Activated CD8-positive, alpha-beta memory T cell treated with anti-CD3 and anti-CD28 coated beads, Interleukin-2, amount 10 ng/mL, durations not matched to agents 7 days and 5 days (primary cell): ENCODE measurements at regions not wholly inside any gene's neighbourhood (a gene's known extent, or its start where the extent isn't known, plus 50 kb on each side); places are given as distances from the start of the nearest gene placed in this dataset.

Experiments used
- ATAC-seq: fragments of 150-1000 bp; cut with Tn5 transposase; one replicate; pipeline ENCODE4 v1.10.0; 2021; ENCODE audit warnings: moderate library complexity
- CTCF ChIA-PET: fragments of 350-600 bp; sonication (Branson Sonifier 250); formaldehyde crosslinking; loops from one replicate; lab custom pipeline; 2021; ENCODE audit warnings: antibody characterized with exemption; lab: Charles Lee
- DNase-seq: peaks from one replicate; pipeline ENCODE4 v3.0.0-alpha.2; 2020
- H3K27ac Mint-ChIP-seq: one replicate; pipeline ENCODE4 v1.8.0; 2021; ENCODE audit warnings: mild to moderate bottlenecking, mixed read lengths
- H3K27me3 Mint-ChIP-seq: one replicate; pipeline ENCODE4 v1.8.0; 2021; ENCODE audit warnings: mixed read lengths
- H3K36me3 Mint-ChIP-seq: one replicate; pipeline ENCODE4 v1.8.0; 2021; ENCODE audit warnings: mild to moderate bottlenecking, mixed read lengths
- H3K4me1 Mint-ChIP-seq: one replicate; pipeline ENCODE4 v1.8.0; 2021; ENCODE audit warnings: mixed read lengths
- H3K4me3 Mint-ChIP-seq: one replicate; pipeline ENCODE4 v1.8.0; 2021; ENCODE audit warnings: mild to moderate bottlenecking, moderate library complexity, mixed read lengths
- H3K9me3 Mint-ChIP-seq: one replicate; pipeline ENCODE4 v1.8.0; 2022; ENCODE audit warnings: low read depth, mixed read lengths

GRCh38 chr4:17313194-17313593 is 198.7 kb downstream of the QDPR start:
- CTCF ChIA-PET, result interaction anchor here (1.2 kb wide), 1 partner anchor 135 kb away, joined by 4 read pairs; no protein-coding TSS in a partner anchor
- DNase-seq, result no peak
- H3K36me3 Mint-ChIP-seq, result no peaks in the 10 kb centered on the region
- no peaks in the 10 kb centered on the region for H3K9me3 Mint-ChIP-seq
- H3K4me3 Mint-ChIP-seq, result no peak overlapping the region
- ATAC-seq, result no peak
- peaks cover 4% of the 10 kb centered on the region for H3K4me1 Mint-ChIP-seq
- H3K27me3 Mint-ChIP-seq, result peaks cover 20% of the 10 kb centered on the region
- H3K27ac Mint-ChIP-seq, result no peak overlapping the region

- Mint-ChIP-seq H3K27ac (no peak overlapping the region), H3K36me3 (no peaks in the 10 kb centered on the region), H3K9me3 (no peaks in the 10 kb centered on the region), H3K27me3 (peaks cover 15% of the 10 kb centered on the region), H3K4me3 (no peak overlapping the region), H3K4me1 (peaks cover 4% of the 10 kb centered on the region)
- no peak for DNase-seq
- no peak for ATAC-seq
- CTCF ChIA-PET, result no interaction called here
These were observed 201.6 kb downstream of the QDPR start for GRCh38 chr4:17310269-17310652.

- CTCF ChIA-PET, result no interaction called here
- Mint-ChIP-seq H3K27me3 (peaks cover 15% of the 10 kb centered on the region), H3K4me1 (peaks cover 4% of the 10 kb centered on the region), H3K36me3 (no peaks in the 10 kb centered on the region), H3K27ac (no peak overlapping the region), H3K9me3 (no peaks in the 10 kb centered on the region), H3K4me3 (no peak overlapping the region)
- no peak for ATAC-seq
- no peak for DNase-seq
These were observed 202.2 kb downstream of the QDPR start for GRCh38 chr4:17309567-17310268.

GRCh38 chr4:17301869-17302268 is 210.0 kb downstream of the QDPR start:
- Mint-ChIP-seq H3K4me1 (no peaks in the 10 kb centered on the region), H3K36me3 (no peaks in the 10 kb centered on the region), H3K9me3 (no peaks in the 10 kb centered on the region), H3K27ac (no peak overlapping the region), H3K27me3 (peaks cover 2% of the 10 kb centered on the region), H3K4me3 (no peak overlapping the region)
- no peak for ATAC-seq
- CTCF ChIA-PET, result no interaction called here
- DNase-seq, result no peak

- Mint-ChIP-seq H3K4me3 (no peak overlapping the region), H3K4me1 (no peaks in the 10 kb centered on the region), H3K9me3 (no peaks in the 10 kb centered on the region), H3K27me3 (peaks cover 2% of the 10 kb centered on the region), H3K36me3 (no peaks in the 10 kb centered on the region), H3K27ac (no peak overlapping the region)
- DNase-seq (no peak), ATAC-seq (no peak)
- CTCF ChIA-PET, result no interaction called here
These were observed 210.6 kb downstream of the QDPR start for GRCh38 chr4:17301266-17301665.

GRCh38 chr4:17296921-17297890 is 214.7 kb downstream of the QDPR start:
- no peak overlapping the region for H3K4me3 Mint-ChIP-seq
- CTCF ChIA-PET, result interaction anchor here (1.5 kb wide), 1 partner anchor 27 kb away, joined by 3 read pairs; no protein-coding TSS in a partner anchor
- no peaks in the 10 kb centered on the region for H3K36me3 Mint-ChIP-seq
- DNase-seq (no peak), ATAC-seq (no peak)
- H3K9me3 Mint-ChIP-seq, result no peaks in the 10 kb centered on the region
- H3K27ac Mint-ChIP-seq, result no peak overlapping the region
- H3K4me1 Mint-ChIP-seq, result no peaks in the 10 kb centered on the region
- H3K27me3 Mint-ChIP-seq, result peaks cover 2% of the 10 kb centered on the region

- Mint-ChIP-seq H3K4me1 (no peaks in the 10 kb centered on the region), H3K27ac (no peak overlapping the region), H3K27me3 (no peaks in the 10 kb centered on the region), H3K4me3 (no peak overlapping the region), H3K9me3 (no peaks in the 10 kb centered on the region), H3K36me3 (no peaks in the 10 kb centered on the region)
- ATAC-seq (no peak), DNase-seq (no peak)
- CTCF ChIA-PET, result interaction anchor here (1.1 kb wide), 1 partner anchor 154 kb away, joined by 3 read pairs; no protein-coding TSS in a partner anchor
These were observed 218.0 kb downstream of the QDPR start for GRCh38 chr4:17293901-17294300.

GRCh38 chr4:17288151-17288550 is 223.7 kb downstream of the QDPR start:
- ATAC-seq, result no peak
- H3K27ac Mint-ChIP-seq, result no peak overlapping the region

GRCh38 chr4:17286752-17287460 is 225.0 kb downstream of the QDPR start:
- H3K36me3 Mint-ChIP-seq, result no peaks in the 10 kb centered on the region
- CTCF ChIA-PET, result no interaction called here
- no peak overlapping the region for H3K4me3 Mint-ChIP-seq
- no peak for ATAC-seq
- H3K27ac Mint-ChIP-seq, result no peak overlapping the region
- peaks cover 4% of the 10 kb centered on the region for H3K27me3 Mint-ChIP-seq
- no peaks in the 10 kb centered on the region for H3K4me1 Mint-ChIP-seq
- no peaks in the 10 kb centered on the region for H3K9me3 Mint-ChIP-seq
- DNase-seq, result no peak

More at GRCh38 chr4:17288151-17288550, 223.7 kb downstream of the QDPR start:
- H3K4me3 Mint-ChIP-seq, result no peak overlapping the region
- peaks cover 4% of the 10 kb centered on the region for H3K27me3 Mint-ChIP-seq
- H3K4me1 Mint-ChIP-seq, result no peaks in the 10 kb centered on the region
- DNase-seq, result no peak
- H3K9me3 Mint-ChIP-seq, result no peaks in the 10 kb centered on the region
- H3K36me3 Mint-ChIP-seq, result no peaks in the 10 kb centered on the region
- CTCF ChIA-PET, result no interaction called here

- H3K4me1 Mint-ChIP-seq, result no peaks in the 10 kb centered on the region
- peaks cover 4% of the 10 kb centered on the region for H3K27me3 Mint-ChIP-seq
- CTCF ChIA-PET, result no interaction called here
- ATAC-seq, result no peak
- H3K4me3 Mint-ChIP-seq, result no peak overlapping the region
- H3K9me3 Mint-ChIP-seq, result no peaks in the 10 kb centered on the region
- DNase-seq, result no peak
- no peaks in the 10 kb centered on the region for H3K36me3 Mint-ChIP-seq
- H3K27ac Mint-ChIP-seq, result no peak overlapping the region
These were observed 226.1 kb downstream of the QDPR start for GRCh38 chr4:17285747-17286146.

- no peaks in the 10 kb centered on the region for H3K9me3 Mint-ChIP-seq
- CTCF ChIA-PET, result no interaction called here
- DNase-seq (no peak), ATAC-seq (no peak)
- peaks cover 4% of the 10 kb centered on the region for H3K27me3 Mint-ChIP-seq
- no peaks in the 10 kb centered on the region for H3K36me3 Mint-ChIP-seq
- H3K4me1 Mint-ChIP-seq, result no peaks in the 10 kb centered on the region
- no peak overlapping the region for H3K27ac Mint-ChIP-seq
- H3K4me3 Mint-ChIP-seq, result no peak overlapping the region
These were observed 227.3 kb downstream of the QDPR start for GRCh38 chr4:17284323-17285175.

GRCh38 chr4:17283832-17284231 is 228.1 kb downstream of the QDPR start:
- CTCF ChIA-PET, result no interaction called here
- Mint-ChIP-seq H3K27ac (no peak overlapping the region), H3K27me3 (peaks cover 4% of the 10 kb centered on the region), H3K36me3 (no peaks in the 10 kb centered on the region), H3K4me1 (no peaks in the 10 kb centered on the region), H3K9me3 (no peaks in the 10 kb centered on the region), H3K4me3 (no peak overlapping the region)
- DNase-seq, result no peak
- ATAC-seq, result no peak
